ENCODE measurements at regions not wholly inside any gene's neighbourhood (a gene's known extent, or its start where the extent isn't known, plus 50 kb on each side); places are given as distances from the start of the nearest gene placed in this dataset.

DNA sequence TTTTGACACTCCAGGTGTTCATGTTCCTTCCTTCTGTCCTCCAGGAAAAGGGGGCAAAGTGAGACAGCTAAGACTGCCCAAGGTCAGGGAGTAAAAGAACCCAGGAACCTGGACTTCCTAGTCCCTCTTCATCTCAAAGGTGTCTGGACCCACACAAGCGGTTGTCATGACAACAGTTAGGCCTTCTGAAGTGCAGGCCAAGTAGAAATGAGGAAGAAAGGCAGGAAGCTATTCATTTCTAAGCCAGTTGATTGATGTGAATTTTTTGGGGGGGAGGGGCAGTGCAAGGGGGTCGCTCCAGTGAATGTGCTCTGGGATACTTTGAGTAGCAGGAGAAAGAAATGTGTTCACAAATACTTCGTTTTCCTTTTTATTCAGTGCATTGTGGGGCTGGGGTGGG lies 114.3 kb downstream of the NAV1 start:
- TF ChIP-seq, protein P1, sequence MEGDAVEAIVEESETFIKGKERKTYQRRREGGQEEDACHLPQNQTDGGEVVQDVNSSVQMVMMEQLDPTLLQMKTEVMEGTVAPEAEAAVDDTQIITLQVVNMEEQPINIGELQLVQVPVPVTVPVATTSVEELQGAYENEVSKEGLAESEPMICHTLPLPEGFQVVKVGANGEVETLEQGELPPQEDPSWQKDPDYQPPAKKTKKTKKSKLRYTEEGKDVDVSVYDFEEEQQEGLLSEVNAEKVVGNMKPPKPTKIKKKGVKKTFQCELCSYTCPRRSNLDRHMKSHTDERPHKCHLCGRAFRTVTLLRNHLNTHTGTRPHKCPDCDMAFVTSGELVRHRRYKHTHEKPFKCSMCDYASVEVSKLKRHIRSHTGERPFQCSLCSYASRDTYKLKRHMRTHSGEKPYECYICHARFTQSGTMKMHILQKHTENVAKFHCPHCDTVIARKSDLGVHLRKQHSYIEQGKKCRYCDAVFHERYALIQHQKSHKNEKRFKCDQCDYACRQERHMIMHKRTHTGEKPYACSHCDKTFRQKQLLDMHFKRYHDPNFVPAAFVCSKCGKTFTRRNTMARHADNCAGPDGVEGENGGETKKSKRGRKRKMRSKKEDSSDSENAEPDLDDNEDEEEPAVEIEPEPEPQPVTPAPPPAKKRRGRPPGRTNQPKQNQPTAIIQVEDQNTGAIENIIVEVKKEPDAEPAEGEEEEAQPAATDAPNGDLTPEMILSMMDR (IDR thresholded peaks at IDR 0.05), result no peak
- TF ChIP-seq EZH2phosphoT487 (IDR thresholded peaks at IDR 0.05), result no peak
